ENCODE measurements at regions not wholly inside any gene's neighbourhood (a gene's known extent, or its start where the extent isn't known, plus 50 kb on each side); places are given as distances from the start of the nearest gene placed in this dataset.
"Not testable (repeated sequence)": the region's sequence is repeated elsewhere in the genome, so short reads cannot be mapped to it uniquely, and the experiment has no call there.

DNA sequence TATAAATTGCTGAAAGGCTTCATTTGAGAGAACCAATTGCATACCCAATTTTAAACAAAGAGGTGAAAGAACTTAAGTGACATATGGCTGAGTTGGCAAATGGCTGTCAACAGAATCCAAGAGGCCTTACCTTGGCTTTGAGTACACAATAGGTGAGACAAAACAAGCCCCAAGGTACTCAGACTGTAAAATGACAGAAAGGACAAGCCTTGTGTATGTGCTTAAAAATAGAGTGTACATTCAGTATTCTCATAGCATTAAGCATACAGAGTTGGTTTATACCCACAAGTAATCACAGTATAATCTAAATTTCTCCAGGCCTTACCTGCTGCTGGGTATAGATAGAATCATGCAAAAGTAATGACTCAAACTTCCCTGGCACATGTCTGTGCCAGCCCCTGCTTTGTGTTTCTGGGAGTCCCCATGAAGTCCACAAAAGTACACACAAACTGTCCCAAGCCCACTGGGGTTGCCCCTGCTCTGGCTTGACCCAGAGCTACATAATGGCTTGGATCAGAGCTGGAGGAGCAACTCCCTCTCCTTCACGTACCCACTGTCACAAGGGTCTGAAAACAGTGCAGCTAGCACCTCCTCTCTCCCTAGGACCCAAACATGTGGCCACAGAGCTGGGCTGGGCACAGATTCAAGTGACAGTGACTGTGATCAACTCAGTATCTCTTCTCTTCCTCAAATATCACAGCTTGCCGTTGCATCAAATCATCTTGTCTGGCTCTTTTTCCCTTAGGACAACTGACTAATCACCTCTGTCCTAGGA lies 250.8 kb downstream of the ENC1 start:
- H4K20me1 ChIP-seq (ENCODE audit: control insufficient read depth, insufficient read depth), result no peaks in the 10 kb centered on the region
- CTCF ChIA-PET, result interaction anchor here (1.9 kb wide), 1 partner anchor 10 kb away, joined by 5 read pairs; no protein-coding TSS in a partner anchor
- intact Hi-C loops (cut with micrococcal nuclease; ENCODE audit: unreplicated experiment), result loop anchor here (5.0 kb wide), 1 partner anchor 352 kb away; no protein-coding TSS in a partner anchor
- no peaks in the 10 kb centered on the region for H3K79me2 ChIP-seq (ENCODE audit: control insufficient read depth, insufficient read depth, low read length)
- DNase-seq (ENCODE audit: low read depth, low spot score), result no peak
- no TSS peak for BruUV-seq (replicated peaks)
- SMC1A ChIA-PET (ENCODE audit: uncharacterized antibody, unreplicated experiment), result no interaction called here
- no peak for TF ChIP-seq SMC3 (IDR thresholded peaks at IDR 0.05; ENCODE audit: borderline replicate concordance, low read length)
- no peak for TF ChIP-seq BHLHE40 (IDR thresholded peaks at IDR 0.05; ENCODE audit: borderline replicate concordance in 1 of 2, low read depth in 2 of 2, low read length in 1 of 2)
- TF ChIP-seq IKZF2 (IDR thresholded peaks at IDR 0.05), result no peak
- TF ChIP-seq ZBTB33 (IDR thresholded peaks at IDR 0.05), result no peak
- no peak for TF ChIP-seq TCF7 (IDR thresholded peaks at IDR 0.05; ENCODE audit: borderline replicate concordance)
- TF ChIP-seq, protein P1, sequence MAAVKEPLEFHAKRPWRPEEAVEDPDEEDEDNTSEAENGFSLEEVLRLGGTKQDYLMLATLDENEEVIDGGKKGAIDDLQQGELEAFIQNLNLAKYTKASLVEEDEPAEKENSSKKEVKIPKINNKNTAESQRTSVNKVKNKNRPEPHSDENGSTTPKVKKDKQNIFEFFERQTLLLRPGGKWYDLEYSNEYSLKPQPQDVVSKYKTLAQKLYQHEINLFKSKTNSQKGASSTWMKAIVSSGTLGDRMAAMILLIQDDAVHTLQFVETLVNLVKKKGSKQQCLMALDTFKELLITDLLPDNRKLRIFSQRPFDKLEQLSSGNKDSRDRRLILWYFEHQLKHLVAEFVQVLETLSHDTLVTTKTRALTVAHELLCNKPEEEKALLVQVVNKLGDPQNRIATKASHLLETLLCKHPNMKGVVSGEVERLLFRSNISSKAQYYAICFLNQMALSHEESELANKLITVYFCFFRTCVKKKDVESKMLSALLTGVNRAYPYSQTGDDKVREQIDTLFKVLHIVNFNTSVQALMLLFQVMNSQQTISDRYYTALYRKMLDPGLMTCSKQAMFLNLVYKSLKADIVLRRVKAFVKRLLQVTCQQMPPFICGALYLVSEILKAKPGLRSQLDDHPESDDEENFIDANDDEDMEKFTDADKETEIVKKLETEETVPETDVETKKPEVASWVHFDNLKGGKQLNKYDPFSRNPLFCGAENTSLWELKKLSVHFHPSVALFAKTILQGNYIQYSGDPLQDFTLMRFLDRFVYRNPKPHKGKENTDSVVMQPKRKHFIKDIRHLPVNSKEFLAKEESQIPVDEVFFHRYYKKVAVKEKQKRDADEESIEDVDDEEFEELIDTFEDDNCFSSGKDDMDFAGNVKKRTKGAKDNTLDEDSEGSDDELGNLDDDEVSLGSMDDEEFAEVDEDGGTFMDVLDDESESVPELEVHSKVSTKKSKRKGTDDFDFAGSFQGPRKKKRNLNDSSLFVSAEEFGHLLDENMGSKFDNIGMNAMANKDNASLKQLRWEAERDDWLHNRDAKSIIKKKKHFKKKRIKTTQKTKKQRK (IDR thresholded peaks at IDR 0.05; ENCODE audit: low read depth, low read length), result no peak
- no peak for ATAC-seq
- H3K4me3 ChIP-seq, result no peak overlapping the region
- FAIRE-seq, result no peak
- no peak overlapping the region for H3K9ac ChIP-seq (ENCODE audit: control insufficient read depth, insufficient read depth, low read length)
- no peak overlapping the region for H3K4me2 ChIP-seq (ENCODE audit: control insufficient read depth, insufficient read depth)
- RAD21 ChIA-PET (ENCODE audit: unreplicated experiment), result no interaction called here
- in situ Hi-C loops (cut with MboI), result no loop called here
- POLR2A ChIA-PET, result no interaction called here
- peaks cover 8% of the 10 kb centered on the region for H3K4me1 ChIP-seq (ENCODE audit: control insufficient read depth, insufficient read depth, low read length)
- H3K27ac ChIP-seq (ENCODE audit: control insufficient read depth, insufficient read depth), result no peak overlapping the region
- no peak overlapping the region for H2AFZ ChIP-seq (ENCODE audit: control insufficient read depth, low read depth, low read length)
- no peaks in the 10 kb centered on the region for H3K27me3 ChIP-seq (replicated peaks in 1 of 2; ENCODE audit: control insufficient read depth in 2 of 2, insufficient read depth in 2 of 2, low read length in 1 of 2)
- H3K9me3 ChIP-seq (replicated peaks; ENCODE audit: control insufficient read depth, insufficient read depth, low read length), result no peaks in the 10 kb centered on the region; the same call in 1 of the 3 replicates
- H3K36me3 ChIP-seq (ENCODE audit: control insufficient read depth in 2 of 2, insufficient read depth in 2 of 2, low read length in 1 of 2), result no peaks in the 10 kb centered on the region
- WGBS (ENCODE audit: insufficient coverage, insufficient replicate concordance, low lambda C conversion rate, missing lambda C conversion rate), result 30% methylated on average over 2 of the region's 2 CpGs

DNA sequence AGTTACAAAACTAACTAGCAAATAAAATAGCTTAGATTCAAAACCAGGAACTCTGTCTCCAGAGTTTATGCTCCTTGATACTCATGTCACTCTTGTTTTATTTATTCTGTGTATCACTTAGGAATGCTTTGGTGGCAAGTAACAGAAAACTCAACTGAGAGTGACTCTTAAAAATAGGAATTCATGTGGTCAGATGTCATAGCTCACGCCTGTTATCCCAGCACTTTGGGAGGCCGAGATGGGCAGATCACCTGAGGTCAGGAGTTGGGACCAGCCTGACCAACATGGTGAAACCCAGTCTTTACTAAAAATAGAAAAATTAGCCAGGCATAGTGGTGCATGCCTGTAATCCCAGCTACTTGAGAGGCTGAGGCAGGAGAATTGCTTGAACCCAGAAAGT lies 252.1 kb downstream of the ENC1 start:
- POLR2A ChIA-PET; H3K27me3 ChIP-seq (replicated peaks in 1 of 2; ENCODE audit: control insufficient read depth in 2 of 2, insufficient read depth in 2 of 2, low read length in 1 of 2); H3K79me2 ChIP-seq (ENCODE audit: control insufficient read depth, insufficient read depth, low read length); H3K4me1 ChIP-seq (ENCODE audit: control insufficient read depth, insufficient read depth, low read length); H2AFZ ChIP-seq (ENCODE audit: control insufficient read depth, low read depth, low read length); in situ Hi-C loops (cut with MboI); H3K9me3 ChIP-seq (replicated peaks; ENCODE audit: control insufficient read depth, insufficient read depth, low read length); ATAC-seq; H3K4me2 ChIP-seq (ENCODE audit: control insufficient read depth, insufficient read depth); FAIRE-seq; H3K36me3 ChIP-seq (ENCODE audit: control insufficient read depth in 2 of 2, insufficient read depth in 2 of 2, low read length in 1 of 2); H3K4me3 ChIP-seq; DNase-seq (ENCODE audit: low read depth, low spot score); H4K20me1 ChIP-seq (ENCODE audit: control insufficient read depth, insufficient read depth); H3K27ac ChIP-seq (ENCODE audit: control insufficient read depth, insufficient read depth); H3K9ac ChIP-seq (ENCODE audit: control insufficient read depth, insufficient read depth, low read length); BruUV-seq (replicated peaks); CTCF ChIA-PET: not testable (repeated sequence)
- 0% methylated on average over 2 of the region's 2 CpGs for WGBS (ENCODE audit: insufficient coverage, insufficient replicate concordance, low lambda C conversion rate, missing lambda C conversion rate)
- ChIA-PET RAD21 (ENCODE audit: unreplicated experiment) (interaction anchor here (1.2 kb wide), 1 partner anchor 207 kb away, joined by 3 read pairs; no protein-coding TSS in a partner anchor), SMC1A (ENCODE audit: uncharacterized antibody, unreplicated experiment) (interaction anchor here (1.0 to 1.3 kb wide), 3 partner anchors 13 to 76 kb away, joined by 3 to 4 read pairs (median 3); no protein-coding TSS in a partner anchor)
- intact Hi-C loops (cut with micrococcal nuclease; ENCODE audit: unreplicated experiment), result loop anchor here (5.0 kb wide), 1 partner anchor 351 kb away; no protein-coding TSS in a partner anchor
